ENCODE measurements at regions not wholly inside any gene's neighbourhood (a gene's known extent, or its start where the extent isn't known, plus 50 kb on each side); places are given as distances from the start of the nearest gene placed in this dataset. TPM values are rescaled to one million over a fixed set of nuclear protein-coding genes. Genes with fewer than 3 reads are reported as not detected.

DNA sequence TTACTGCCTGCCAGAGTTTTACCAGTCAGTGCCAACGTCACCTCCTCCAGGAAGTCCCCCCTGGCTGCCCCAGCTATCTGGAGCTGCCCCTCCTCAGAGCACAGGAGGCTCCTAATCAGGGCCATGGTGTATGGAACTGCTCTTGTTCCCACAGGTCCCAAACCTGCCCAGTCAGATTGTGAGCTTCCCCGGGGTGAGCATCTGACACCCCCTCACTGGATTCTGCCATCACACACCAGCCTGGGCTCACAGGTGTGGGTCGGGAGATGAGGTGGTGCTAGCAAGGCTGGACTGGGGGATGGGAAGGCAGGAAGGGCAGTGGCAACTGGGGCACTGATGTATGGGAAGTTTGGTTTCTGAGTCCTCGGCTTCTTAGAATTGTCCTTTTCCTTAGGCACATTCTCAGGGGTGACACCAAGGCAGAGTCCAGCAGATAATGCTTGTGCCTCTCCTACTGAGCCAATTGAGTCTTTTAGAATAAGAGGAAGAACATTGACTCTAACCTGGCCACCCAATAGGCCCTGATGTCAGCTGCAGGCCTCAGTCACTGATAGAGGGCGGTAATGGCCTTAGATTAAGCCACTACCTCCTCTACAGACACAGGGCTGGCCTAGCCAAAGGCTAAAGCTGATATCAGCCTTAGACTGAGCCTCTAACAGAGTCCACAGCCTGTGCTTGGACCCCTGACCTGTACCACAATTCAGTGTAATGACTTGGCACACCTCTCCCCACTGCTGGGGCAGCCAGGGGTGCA is 107.9 kb downstream of the WSCD1 start:
- Histone ChIP-seq H3K4ac (ENCODE audit: low read depth, low read length) (no peak overlapping the region), H3K56ac (ENCODE audit: extremely low read depth, insufficient read depth, low read length) (no peak overlapping the region), H3K4me2 (ENCODE audit: low read depth, low read length) (no peak overlapping the region), H3K4me3 (ENCODE audit: insufficient read depth, low read depth, low read length) (no peak overlapping the region), H3K14ac (replicated peaks; ENCODE audit: low read depth, low read length) (no peak overlapping the region), H3K27ac (ENCODE audit: insufficient read depth, low read length) (no peak overlapping the region), H4K5ac (ENCODE audit: low read depth, low read length) (no peak overlapping the region), H2AK5ac (ENCODE audit: low read depth, low read length) (no peak overlapping the region), H4K8ac (ENCODE audit: low read depth in 2 of 2, low read length in 2 of 2) (no peak overlapping the region), H3K23ac (ENCODE audit: low read depth, low read length) (no peak overlapping the region), H3K18ac (ENCODE audit: low read depth, low read length) (no peak overlapping the region), H2AK9ac (replicated peaks; ENCODE audit: low read depth, low read length, poor library complexity) (no peak overlapping the region), H2BK15ac (ENCODE audit: low read depth, low read length) (no peak overlapping the region), H3K9me3 (ENCODE audit: control insufficient read depth, insufficient read depth, low read length) (peaks cover 23% of the 10 kb centered on the region), H3K79me1 (ENCODE audit: low read depth in 1 of 2, low read length in 2 of 2) (no peaks in the 10 kb centered on the region), H4K91ac (ENCODE audit: insufficient read depth, low read depth, low read length) (no peak overlapping the region), H3K9me1 (ENCODE audit: insufficient read depth, low read length) (no peaks in the 10 kb centered on the region), H2BK120ac (ENCODE audit: low read depth, low read length) (no peak overlapping the region), H2BK5ac (ENCODE audit: low read depth, low read length, poor library complexity, severe bottlenecking) (no peak overlapping the region), H3K9ac (ENCODE audit: low read depth, low read length) (no peak overlapping the region), H3K27me3 (ENCODE audit: control insufficient read depth, insufficient read depth, low read length) (no peaks in the 10 kb centered on the region), H3K4me1 (ENCODE audit: control insufficient read depth, insufficient read depth, low read length) (no peaks in the 10 kb centered on the region), H2BK20ac (ENCODE audit: low read depth, low read length) (no peak overlapping the region), H3K36me3 (ENCODE audit: control insufficient read depth, insufficient read depth, low read length) (no peaks in the 10 kb centered on the region), H2AFZ (replicated peaks; ENCODE audit: low read length, poor library complexity) (no peak overlapping the region), H4K20me1 (ENCODE audit: insufficient read depth, low read length) (no peaks in the 10 kb centered on the region)
- intact Hi-C loops (cut with micrococcal nuclease) = no loop called here
- ATAC-seq (ENCODE audit: low read depth) (no peak), DNase-seq (no peak)
- in situ Hi-C loops (cut with MboI; ENCODE audit: low sequenced_read_pairs) = loop anchor here (25.0 kb wide), 1 partner anchor 234 kb away; no protein-coding TSS in a partner anchor
- BruUV-seq (replicated peaks) = no TSS peak
- TF ChIP-seq, protein P1, sequence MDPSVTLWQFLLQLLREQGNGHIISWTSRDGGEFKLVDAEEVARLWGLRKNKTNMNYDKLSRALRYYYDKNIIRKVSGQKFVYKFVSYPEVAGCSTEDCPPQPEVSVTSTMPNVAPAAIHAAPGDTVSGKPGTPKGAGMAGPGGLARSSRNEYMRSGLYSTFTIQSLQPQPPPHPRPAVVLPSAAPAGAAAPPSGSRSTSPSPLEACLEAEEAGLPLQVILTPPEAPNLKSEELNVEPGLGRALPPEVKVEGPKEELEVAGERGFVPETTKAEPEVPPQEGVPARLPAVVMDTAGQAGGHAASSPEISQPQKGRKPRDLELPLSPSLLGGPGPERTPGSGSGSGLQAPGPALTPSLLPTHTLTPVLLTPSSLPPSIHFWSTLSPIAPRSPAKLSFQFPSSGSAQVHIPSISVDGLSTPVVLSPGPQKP (IDR thresholded peaks at IDR 0.05; ENCODE audit: borderline replicate concordance, low read depth, low read length) = no peak
- TF ChIP-seq RCOR1 (IDR thresholded peaks at IDR 0.05; ENCODE audit: insufficient replicate concordance, low read length) = no peak
- no peak for TF ChIP-seq FOS (IDR thresholded peaks at IDR 0.05; ENCODE audit: low read depth, low read length)
- no peak for TF ChIP-seq NFE2L2 (IDR thresholded peaks at IDR 0.05; ENCODE audit: low read depth, low read length)
- no peak for TF ChIP-seq MAFK (IDR thresholded peaks at IDR 0.05; ENCODE audit: low read depth, low read length)
- dilution Hi-C loops (cut with HindIII; ENCODE audit: low sequenced_read_pairs, unreplicated experiment) = no loop called here
- CTCF ChIA-PET = no interaction called here
- POLR2A ChIA-PET (ENCODE audit: unreplicated experiment) = no interaction called here
- WGBS, 2 experiments (ENCODE audit: extremely low coverage in 2 of 2, insufficient read length in 1 of 2) = no CpG with 5 or more reads among the region's 5 CpGs

Small RNA genes lying in the stretch of these regions (microRNA-seq; reads per million reads assigned to microRNA genes)
- not detected for gene RNU6-1264P (ENCODE audit: insufficient read depth, insufficient read length)

Small RNA genes lying in the stretch of these regions (small RNA-seq; reads per million reads assigned to genes)
- 0 to 0.60 (median 0) reads per million in 5 experiments for gene RNU6-1264P

Data from IMR-90 (cell line).